ENCODE measurements at regions not wholly inside any gene's neighbourhood (a gene's known extent, or its start where the extent isn't known, plus 50 kb on each side); places are given as distances from the start of the nearest gene placed in this dataset.

DNA sequence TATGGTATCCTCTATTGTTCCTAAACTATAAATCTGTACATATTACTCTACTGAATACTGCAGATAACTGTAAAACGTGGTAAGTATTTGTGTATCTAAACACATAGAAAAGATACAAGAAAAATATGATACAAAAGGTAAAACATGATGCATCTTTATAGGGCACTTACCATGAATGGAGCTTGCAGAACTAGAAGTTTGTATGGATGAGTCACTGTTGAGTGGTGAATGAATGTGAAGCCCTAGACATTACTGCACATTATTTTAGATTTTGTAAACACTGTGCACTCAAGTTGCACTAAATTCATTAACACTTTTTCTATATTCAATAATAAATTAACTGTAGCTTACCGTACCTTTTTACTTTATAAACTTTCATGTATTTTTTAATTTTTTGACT lies 357.5 kb downstream of the ZWINT start (continued):
- TF ChIP-seq, protein P1, sequence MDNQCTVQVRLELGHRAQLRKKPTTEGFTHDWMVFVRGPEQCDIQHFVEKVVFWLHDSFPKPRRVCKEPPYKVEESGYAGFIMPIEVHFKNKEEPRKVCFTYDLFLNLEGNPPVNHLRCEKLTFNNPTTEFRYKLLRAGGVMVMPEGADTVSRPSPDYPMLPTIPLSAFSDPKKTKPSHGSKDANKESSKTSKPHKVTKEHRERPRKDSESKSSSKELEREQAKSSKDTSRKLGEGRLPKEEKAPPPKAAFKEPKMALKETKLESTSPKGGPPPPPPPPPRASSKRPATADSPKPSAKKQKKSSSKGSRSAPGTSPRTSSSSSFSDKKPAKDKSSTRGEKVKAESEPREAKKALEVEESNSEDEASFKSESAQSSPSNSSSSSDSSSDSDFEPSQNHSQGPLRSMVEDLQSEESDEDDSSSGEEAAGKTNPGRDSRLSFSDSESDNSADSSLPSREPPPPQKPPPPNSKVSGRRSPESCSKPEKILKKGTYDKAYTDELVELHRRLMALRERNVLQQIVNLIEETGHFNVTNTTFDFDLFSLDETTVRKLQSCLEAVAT (IDR thresholded peaks at IDR 0.05) = no peak
- TF ChIP-seq CEBPZ (IDR thresholded peaks at IDR 0.05; ENCODE audit: low read depth, low read length) (no peak), STAT1 (conservative IDR thresholded peaks at IDR 0.05) (no peak), DPF2 (IDR thresholded peaks at IDR 0.05) (no peak), SP1 (IDR thresholded peaks at IDR 0.05; ENCODE audit: low read depth, low read length) (no peak), STAT3 (IDR thresholded peaks at IDR 0.05; ENCODE audit: low read depth, low read length) (no peak)

- H3K9me3 ChIP-seq (replicated peaks; ENCODE audit: control insufficient read depth, insufficient read depth, low read length) = no peaks in the 10 kb centered on the region
- H3K79me2 ChIP-seq (ENCODE audit: control insufficient read depth, insufficient read depth, low read length) = no peaks in the 10 kb centered on the region
- no peaks in the 10 kb centered on the region for H3K36me3 ChIP-seq (ENCODE audit: control insufficient read depth in 2 of 2, insufficient read depth in 2 of 2, low read length in 1 of 2)
- no peaks in the 10 kb centered on the region for H4K20me1 ChIP-seq (ENCODE audit: control insufficient read depth, insufficient read depth)
- H3K27me3 ChIP-seq (replicated peaks in 1 of 2; ENCODE audit: control insufficient read depth in 2 of 2, insufficient read depth in 2 of 2, low read length in 1 of 2) = no peaks in the 10 kb centered on the region
- RAD21 ChIA-PET (ENCODE audit: unreplicated experiment) = interaction anchor here (0.7 kb wide), 1 partner anchor 1409 kb away, joined by 3 read pairs; no protein-coding TSS in a partner anchor
- in situ Hi-C loops (cut with MboI) (no loop called here), intact Hi-C loops (cut with micrococcal nuclease; ENCODE audit: unreplicated experiment) (no loop called here)
- TF ChIP-seq SP1 (IDR thresholded peaks at IDR 0.05; ENCODE audit: low read depth, low read length) (no peak), CBX3 (IDR thresholded peaks at IDR 0.05; ENCODE audit: borderline replicate concordance, low read depth) (no peak), CEBPZ (IDR thresholded peaks at IDR 0.05; ENCODE audit: low read depth, low read length) (no peak)
- no peak overlapping the region for H3K9ac ChIP-seq (ENCODE audit: control insufficient read depth, insufficient read depth, low read length)
- DNase-seq (ENCODE audit: low read depth, low spot score) (no peak), FAIRE-seq (no peak), ATAC-seq (no peak)
- H3K4me2 ChIP-seq (ENCODE audit: control insufficient read depth, insufficient read depth) = no peak overlapping the region
- no peak overlapping the region for H2AFZ ChIP-seq (ENCODE audit: control insufficient read depth, low read depth, low read length)
- WGBS (ENCODE audit: insufficient coverage, insufficient replicate concordance, low lambda C conversion rate, missing lambda C conversion rate) = 46% methylated on average over 3 of the region's 3 CpGs
- no peak overlapping the region for H3K27ac ChIP-seq (ENCODE audit: control insufficient read depth, insufficient read depth)
- CTCF ChIA-PET = no interaction called here
- H3K4me1 ChIP-seq (ENCODE audit: control insufficient read depth, insufficient read depth, low read length) = no peaks in the 10 kb centered on the region
- no peak overlapping the region for H3K4me3 ChIP-seq
- no TSS peak for BruUV-seq (replicated peaks)
- SMC1A ChIA-PET (ENCODE audit: uncharacterized antibody, unreplicated experiment) = no interaction called here
- POLR2A ChIA-PET = no interaction called here
These were observed 371.9 kb downstream of the ZWINT start for GRCh38 chr10:55989188-55989587.
